ENCODE measurements at regions not wholly inside any gene's neighbourhood (a gene's known extent, or its start where the extent isn't known, plus 50 kb on each side); places are given as distances from the start of the nearest gene placed in this dataset.
"Not testable (repeated sequence)": the region's sequence is repeated elsewhere in the genome, so short reads cannot be mapped to it uniquely, and the experiment has no call there.

GRCh38 chr7:131937868-131938267 is 381.4 kb upstream of the PODXL start:
- no peak for DNase-seq

GRCh38 chr7:131935180-131935579 is 378.8 kb upstream of the PODXL start:
- no peak for DNase-seq

- no peak for DNase-seq
Observed at GRCh38 chr7:131934452-131934851, 378.0 kb upstream of the PODXL start.

GRCh38 chr7:131933751-131934289 is 377.4 kb upstream of the PODXL start:
- no peak for DNase-seq

- not testable (repeated sequence) for DNase-seq
Observed at GRCh38 chr7:131933219-131933618, 376.8 kb upstream of the PODXL start.

GRCh38 chr7:131932271-131932670 is 375.8 kb upstream of the PODXL start:
- no peak for DNase-seq

GRCh38 chr7:131931370-131931769 is 374.9 kb upstream of the PODXL start:
- no peak for DNase-seq

GRCh38 chr7:131929632-131930031 is 373.2 kb upstream of the PODXL start:
- DNase-seq, result no peak

- DNase-seq, result no peak
Observed at GRCh38 chr7:131927770-131928423, 371.5 kb upstream of the PODXL start.

- DNase-seq, result no peak
Observed at GRCh38 chr7:131925636-131926035, 369.2 kb upstream of the PODXL start.

GRCh38 chr7:131924857-131925256 is 368.4 kb upstream of the PODXL start:
- DNase-seq, result no peak

- not testable (repeated sequence) for DNase-seq
Observed at GRCh38 chr7:131922948-131923347, 366.5 kb upstream of the PODXL start.

GRCh38 chr7:131921016-131921415 is 364.6 kb upstream of the PODXL start:
- DNase-seq, result no peak

- no peak for DNase-seq
Observed at GRCh38 chr7:131919920-131920709, 363.7 kb upstream of the PODXL start.

GRCh38 chr7:131911112-131911511 is 354.7 kb upstream of the PODXL start:
- no peak for DNase-seq

- DNase-seq, result no peak
Observed at GRCh38 chr7:131909151-131909768, 352.8 kb upstream of the PODXL start.

GRCh38 chr7:131908714-131909113 is 352.3 kb upstream of the PODXL start:
- DNase-seq, result no peak

GRCh38 chr7:131905471-131905973 is 349.1 kb upstream of the PODXL start:
- DNase-seq, result no peak

- no peak for DNase-seq
Observed at GRCh38 chr7:131904760-131905327, 348.4 kb upstream of the PODXL start.

GRCh38 chr7:131903315-131903714 is 346.9 kb upstream of the PODXL start:
- no peak for DNase-seq

GRCh38 chr7:131900785-131901287 is 344.4 kb upstream of the PODXL start:
- DNase-seq, result no peak

Data from muscle of arm (tissue), 1 donor.